Suprapubic skin (tissue), 3 donors: ENCODE measurements at regions not wholly inside any gene's neighbourhood (a gene's known extent, or its start where the extent isn't known, plus 50 kb on each side); places are given as distances from the start of the nearest gene placed in this dataset.

Experiments used
- EP300 ChIP-seq: sonication (generic); formaldehyde crosslinking; IDR thresholded peaks from one replicate; pipeline ENCODE4 v1.6.1; 2017; ENCODE audit warnings: antibody characterized with exemption
- POLR2A ChIP-seq, 2 donors: fragments of 450-650 bp; IDR thresholded peaks; one replicate each; pipeline ENCODE4 v1.6.1; 2017; ENCODE audit warnings: antibody characterized with exemption in 2 of 2, mild to moderate bottlenecking in 2 of 2, moderate library complexity in 2 of 2
- TF ChIP-seq, protein P1 (sequence below), 2 donors: fragments of 200-600 bp in 1 of 2; fragments of 450-650 bp in 1 of 2; sonication (generic) in 1 of 2; IDR thresholded peaks; one replicate each; pipeline ENCODE4 v1.5.1; 2016 to 2019; ENCODE audit warnings: antibody characterized with exemption in 2 of 2, mild to moderate bottlenecking in 1 of 2, moderate library complexity in 1 of 2

- TF ChIP-seq POLR2A (IDR thresholded peaks at IDR 0.05) (no peak), EP300 (no peak)
- TF ChIP-seq, protein P1, sequence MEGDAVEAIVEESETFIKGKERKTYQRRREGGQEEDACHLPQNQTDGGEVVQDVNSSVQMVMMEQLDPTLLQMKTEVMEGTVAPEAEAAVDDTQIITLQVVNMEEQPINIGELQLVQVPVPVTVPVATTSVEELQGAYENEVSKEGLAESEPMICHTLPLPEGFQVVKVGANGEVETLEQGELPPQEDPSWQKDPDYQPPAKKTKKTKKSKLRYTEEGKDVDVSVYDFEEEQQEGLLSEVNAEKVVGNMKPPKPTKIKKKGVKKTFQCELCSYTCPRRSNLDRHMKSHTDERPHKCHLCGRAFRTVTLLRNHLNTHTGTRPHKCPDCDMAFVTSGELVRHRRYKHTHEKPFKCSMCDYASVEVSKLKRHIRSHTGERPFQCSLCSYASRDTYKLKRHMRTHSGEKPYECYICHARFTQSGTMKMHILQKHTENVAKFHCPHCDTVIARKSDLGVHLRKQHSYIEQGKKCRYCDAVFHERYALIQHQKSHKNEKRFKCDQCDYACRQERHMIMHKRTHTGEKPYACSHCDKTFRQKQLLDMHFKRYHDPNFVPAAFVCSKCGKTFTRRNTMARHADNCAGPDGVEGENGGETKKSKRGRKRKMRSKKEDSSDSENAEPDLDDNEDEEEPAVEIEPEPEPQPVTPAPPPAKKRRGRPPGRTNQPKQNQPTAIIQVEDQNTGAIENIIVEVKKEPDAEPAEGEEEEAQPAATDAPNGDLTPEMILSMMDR (IDR thresholded peaks at IDR 0.05): no peak
Observed at GRCh38 chr1:59078866-59079265, 218.0 kb upstream of the FGGY start.
